OCI-LY3 (cell line): ENCODE measurements at regions not wholly inside any gene's neighbourhood (a gene's known extent, or its start where the extent isn't known, plus 50 kb on each side); places are given as distances from the start of the nearest gene placed in this dataset.

Experiments used
- H2AFZ ChIP-seq: fragments of 200-600, 300-600 bp; shearing (Covaris generic); 2 replicates; pipeline ENCODE4 v1.6.0; 2014; ENCODE audit warnings: antibody characterized with exemption, low read depth, low read length
- H3K27ac ChIP-seq: fragments of 200-600, 300-600 bp; sonication (generic); 2 replicates; pipeline ENCODE4 v1.5.1; 2014; ENCODE audit warnings: mild to moderate bottlenecking, low read length, moderate library complexity, mixed read lengths
- H3K27me3 ChIP-seq: fragments of 200-600, 300-600 bp; sonication (generic); 2 replicates; pipeline ENCODE4 v1.6.1; 2014; ENCODE audit warnings: low read depth, low read length, mixed read lengths
- H3K36me3 ChIP-seq: fragments of 200-600, 300-600 bp; sonication (generic); replicated peaks from 2 replicates; pipeline ENCODE3; 2014; ENCODE audit warnings: low read depth, low read length, mixed read lengths
- H3K4me1 ChIP-seq: fragments of 300-600, 200-600 bp; sonication (generic); 2 replicates; pipeline ENCODE4 v1.6.1; 2014; ENCODE audit warnings: low read length, mixed read lengths
- H3K4me2 ChIP-seq: fragments of 200-600, 300-600 bp; sonication (generic); 2 replicates; pipeline ENCODE4 v1.6.1; 2014; ENCODE audit warnings: low read length, mixed read lengths
- H3K4me3 ChIP-seq: fragments of 300-600, 200-600 bp; sonication (generic); 2 replicates; pipeline ENCODE4 v1.5.1; 2014; ENCODE audit warnings: antibody characterized with exemption, mild to moderate bottlenecking, low read length, moderate library complexity
- H3K79me2 ChIP-seq: fragments of 300-600, 200-600 bp; shearing (Covaris generic); 2 replicates; pipeline ENCODE4 v1.6.1; 2014; ENCODE audit warnings: mild to moderate bottlenecking, low read length, mixed read lengths
- H3K9ac ChIP-seq: fragments of 300-600, 200-600 bp; shearing (Covaris generic); 2 replicates; pipeline ENCODE4 v1.6.0; 2014; ENCODE audit warnings: mild to moderate bottlenecking, low read length, moderate library complexity
- H3K9me3 ChIP-seq: fragments of 200-600, 300-600 bp; shearing (Covaris generic); 2 replicates; pipeline ENCODE4 v1.6.1; 2014; ENCODE audit warnings: low read length, mixed read lengths; ENCODE audit not compliant: insufficient read depth
- H4K20me1 ChIP-seq: fragments of 200-600, 300-600 bp; sonication (generic); 2 replicates; pipeline ENCODE4 v1.6.1; 2016; ENCODE audit warnings: low read length, mixed read lengths; ENCODE audit not compliant: insufficient read depth
- CTCF ChIP-seq: fragments of 200-600, 300-600 bp; sonication (generic); IDR thresholded peaks from 2 replicates; pipeline ENCODE4 v1.5.1; 2014; ENCODE audit warnings: antibody characterized with exemption, low read length, low read depth
- EZH2phosphoT487 ChIP-seq: fragments of 200-600 bp; shearing (Covaris generic); IDR thresholded peaks from 2 replicates; pipeline ENCODE4 v1.6.1; 2018; ENCODE audit warnings: antibody characterized with exemption, mixed run types, low read depth

- no peaks in the 10 kb centered on the region for H3K36me3 ChIP-seq
- no peak overlapping the region for H3K27ac ChIP-seq
- no peaks in the 10 kb centered on the region for H3K27me3 ChIP-seq
- no peak overlapping the region for H3K9ac ChIP-seq
- H3K9me3 ChIP-seq: no peaks in the 10 kb centered on the region
- H3K4me1 ChIP-seq: no peaks in the 10 kb centered on the region
- no peak overlapping the region for H3K4me2 ChIP-seq
- no peaks in the 10 kb centered on the region for H4K20me1 ChIP-seq
- no peak for TF ChIP-seq CTCF
- TF ChIP-seq EZH2phosphoT487: no peak
- no peak overlapping the region for H3K4me3 ChIP-seq
- no peak overlapping the region for H2AFZ ChIP-seq
- H3K79me2 ChIP-seq: peaks cover 3% of the 10 kb centered on the region; the same call in 1 of the 2 replicates
These were observed 87.8 kb downstream of the KLF12 start for GRCh38 chr13:74046431-74046830.

GRCh38 chr13:74045583-74045982, 88.6 kb downstream of the KLF12 start:
- Histone ChIP-seq H3K79me2 (peaks cover 3% of the 10 kb centered on the region; the same call in 1 of the 2 replicates), H3K4me2 (no peak overlapping the region), H3K9ac (no peak overlapping the region), H2AFZ (no peak overlapping the region), H3K27ac (no peak overlapping the region), H3K4me1 (peaks cover 1% of the 10 kb centered on the region; the same call in 1 of the 2 replicates), H4K20me1 (no peaks in the 10 kb centered on the region), H3K9me3 (no peaks in the 10 kb centered on the region), H3K36me3 (no peaks in the 10 kb centered on the region), H3K4me3 (no peak overlapping the region), H3K27me3 (no peaks in the 10 kb centered on the region)
- TF ChIP-seq EZH2phosphoT487 (no peak), CTCF (no peak)

GRCh38 chr13:74043237-74043636, 91.0 kb downstream of the KLF12 start:
- no peak overlapping the region for H3K9ac ChIP-seq
- no peak overlapping the region for H3K4me3 ChIP-seq
- TF ChIP-seq EZH2phosphoT487 (no peak), CTCF (no peak)
- no peaks in the 10 kb centered on the region for H3K36me3 ChIP-seq
- no peaks in the 10 kb centered on the region for H3K27me3 ChIP-seq
- H4K20me1 ChIP-seq: no peaks in the 10 kb centered on the region
- peaks cover 9% of the 10 kb centered on the region for H3K4me1 ChIP-seq
- no peak overlapping the region for H3K27ac ChIP-seq
- no peak overlapping the region for H3K4me2 ChIP-seq
- no peaks in the 10 kb centered on the region for H3K9me3 ChIP-seq
- H2AFZ ChIP-seq: no peak overlapping the region
- peaks cover 6% of the 10 kb centered on the region for H3K79me2 ChIP-seq

GRCh38 chr13:74040200-74040599, 94.0 kb downstream of the KLF12 start:
- H3K9me3 ChIP-seq: no peaks in the 10 kb centered on the region
- H3K79me2 ChIP-seq: peaks cover 11% of the 10 kb centered on the region; the same call in 1 of the 2 replicates
- H3K9ac ChIP-seq: no peak overlapping the region
- H3K4me1 ChIP-seq: peaks cover 9% of the 10 kb centered on the region
- TF ChIP-seq EZH2phosphoT487 (no peak), CTCF (peak; percentile 79)
- no peak overlapping the region for H2AFZ ChIP-seq
- H3K4me2 ChIP-seq: peak overlapping the region; percentile 16; the same call in 1 of the 2 replicates
- no peaks in the 10 kb centered on the region for H3K36me3 ChIP-seq
- H4K20me1 ChIP-seq: no peaks in the 10 kb centered on the region
- H3K27ac ChIP-seq: no peak overlapping the region
- no peaks in the 10 kb centered on the region for H3K27me3 ChIP-seq
- no peak overlapping the region for H3K4me3 ChIP-seq
